ENCODE measurements at regions not wholly inside any gene's neighbourhood (a gene's known extent, or its start where the extent isn't known, plus 50 kb on each side); places are given as distances from the start of the nearest gene placed in this dataset.

- TF ChIP-seq ZNF275 (CRISPR knock-in tag; IDR thresholded peaks at IDR 0.05; ENCODE audit: borderline replicate concordance) (no peak), FOXP4 (CRISPR knock-in tag; IDR thresholded peaks at IDR 0.05) (no peak), MED8 (CRISPR knock-in tag; IDR thresholded peaks at IDR 0.05; ENCODE audit: insufficient replicate concordance) (no peak), ZBTB40 (IDR thresholded peaks at IDR 0.05) (no peak), ZBTB40 (CRISPR knock-in tag; IDR thresholded peaks at IDR 0.05) (no peak), AKAP8 (CRISPR knock-in tag; IDR thresholded peaks at IDR 0.05) (no peak), MXD3 (CRISPR knock-in tag; IDR thresholded peaks at IDR 0.05) (no peak), ASH2L (IDR thresholded peaks at IDR 0.05; ENCODE audit: insufficient read length, low read depth, low read length) (no peak), ZFP36L2 (CRISPR knock-in tag; IDR thresholded peaks at IDR 0.05) (no peak), HOXA5 (CRISPR knock-in tag; IDR thresholded peaks at IDR 0.05) (no peak), LCORL (IDR thresholded peaks at IDR 0.05) (no peak), LCORL (CRISPR knock-in tag; IDR thresholded peaks at IDR 0.05) (peak; percentile 44; the same call in 1 of the 2 replicates), ZNF776 (CRISPR knock-in tag; IDR thresholded peaks at IDR 0.05) (no peak), ZNF709 (CRISPR knock-in tag; IDR thresholded peaks at IDR 0.05) (no peak), NBN (conservative IDR thresholded peaks at IDR 0.05) (no peak), ZBTB1 (CRISPR knock-in tag; IDR thresholded peaks at IDR 0.05; ENCODE audit: borderline replicate concordance) (no peak), RORA (CRISPR knock-in tag; IDR thresholded peaks at IDR 0.05) (no peak), ZKSCAN5 (CRISPR knock-in tag; IDR thresholded peaks at IDR 0.05) (no peak), KLF13 (CRISPR knock-in tag; IDR thresholded peaks at IDR 0.05) (no peak), ZNF44 (CRISPR knock-in tag; IDR thresholded peaks at IDR 0.05) (no peak)
Measured at GRCh38 chr21:15164678-15165303, 100.0 kb upstream of the NRIP1 start (continued).
